B cell (primary cell): ENCODE measurements at regions not wholly inside any gene's neighbourhood (a gene's known extent, or its start where the extent isn't known, plus 50 kb on each side); places are given as distances from the start of the nearest gene placed in this dataset.
A peak's percentile ranks its signal among the peaks of the same experiment; 100 is the strongest.

ENCODE experiments used
- ATAC-seq: fragments of 200-7000 bp; cut with Tn5 transposase; one replicate; pipeline ENCODE4 v1.10.0; 2021; ENCODE audit warnings: low read depth, mild to moderate bottlenecking, moderate number of reproducible peaks, moderate library complexity
- CTCF ChIA-PET: fragments of 350-600 bp; sonication (Branson Sonifier 250); formaldehyde crosslinking; loops from one replicate; lab custom pipeline; 2021; ENCODE audit warnings: antibody characterized with exemption, inconsistent platforms; lab: Charles Lee
- POLR2A ChIA-PET: fragments of 350-600 bp; sonication (Branson Sonifier 250); formaldehyde crosslinking; loops from one replicate; lab custom pipeline; 2021; ENCODE audit warnings: antibody characterized with exemption; lab: Charles Lee
- DNase-seq: peaks from one replicate; pipeline ENCODE4 v3.0.0; 2013
- H2AFZ ChIP-seq: 2 replicates; pipeline ENCODE4 v1.6.1; 2012; ENCODE audit warnings: mild to moderate bottlenecking, low read depth, low read length; ENCODE audit not compliant: insufficient read depth, poor library complexity, severe bottlenecking
- H3K27ac ChIP-seq, 2 donors: 1 replicate in 1 of 2; 2 replicates in 1 of 2; pipeline ENCODE4 v1.5.1; 2012 to 2013; ENCODE audit warnings: low read length in 2 of 2, mild to moderate bottlenecking in 2 of 2, moderate library complexity in 1 of 2
- H3K27me3 ChIP-seq, 4 experiments: fragments of 200-600 bp in 1 of 4; sonication (generic) in 1 of 4; replicated peaks in 1 of 4; 1 replicate in 2 of 4; 2 replicates in 2 of 4; pipeline versions ENCODE4 v1.6.1 to v1.7.0; 2013 to 2016; ENCODE audit warnings: low read length in 3 of 4, mild to moderate bottlenecking in 2 of 4, mixed read lengths in 1 of 4, moderate library complexity in 1 of 4; ENCODE audit not compliant: insufficient read depth in 4 of 4, control insufficient read depth in 3 of 4; ENCODE audit errors: control extremely low read depth in 1 of 4
- H3K36me3 ChIP-seq, 2 experiments: replicated peaks in 1 of 2; 1 replicate in 1 of 2; 2 replicates in 1 of 2; pipeline versions ENCODE4 v1.6.1 to v1.7.1; 2013; ENCODE audit warnings: low read length in 1 of 2; ENCODE audit not compliant: insufficient read depth in 2 of 2, control insufficient read depth in 1 of 2; ENCODE audit errors: control extremely low read depth in 1 of 2, extremely low read depth in 1 of 2
- H3K4me1 ChIP-seq, 2 donors: fragments of 200-600 bp in 1 of 2; sonication (generic) in 1 of 2; 1 replicate in 1 of 2; 2 replicates in 1 of 2; pipeline versions ENCODE4 v1.5.1 to v1.6.1; 2013 to 2017; ENCODE audit warnings: low read length in 2 of 2; ENCODE audit not compliant: control insufficient read depth in 2 of 2, insufficient read depth in 2 of 2
- H3K4me2 ChIP-seq: replicated peaks from 2 replicates; pipeline ENCODE3; 2012; ENCODE audit warnings: mild to moderate bottlenecking, low read depth, low read length; ENCODE audit not compliant: poor library complexity, severe bottlenecking
- H3K4me3 ChIP-seq, 5 experiments: fragments of 200-600 bp in 1 of 5; sonication (generic) in 1 of 5; 1 replicate in 3 of 5; 2 replicates in 2 of 5; pipeline versions ENCODE4 v1.5.1 to v1.7.0; 2011 to 2016; ENCODE audit warnings: low read length in 4 of 5, mild to moderate bottlenecking in 4 of 5, low read depth in 2 of 5, control low read depth in 1 of 5, moderate library complexity in 1 of 5; ENCODE audit not compliant: insufficient read depth in 1 of 5; ENCODE audit errors: control extremely low read depth in 1 of 5, extremely low read depth in 1 of 5
- H3K79me2 ChIP-seq: fragments of 200-600 bp; sonication (generic); one replicate; pipeline ENCODE4 v1.6.0; 2016; ENCODE audit warnings: low read length; ENCODE audit not compliant: control insufficient read depth, insufficient read depth
- H3K9ac ChIP-seq: fragments of 200-600 bp; sonication (generic); 2 replicates; pipeline ENCODE4 v1.6.1; 2017; ENCODE audit warnings: mild to moderate bottlenecking, low read length, moderate library complexity
- H3K9me3 ChIP-seq, 3 donors: one replicate each; pipeline versions ENCODE4 v1.6.1 to v1.7.1; 2013; ENCODE audit warnings: low read length in 2 of 3; ENCODE audit not compliant: control insufficient read depth in 2 of 3, insufficient read depth in 1 of 3; ENCODE audit errors: control extremely low read depth in 1 of 3
- H4K20me1 ChIP-seq: 2 replicates; pipeline ENCODE4 v1.6.0; 2012; ENCODE audit warnings: mild to moderate bottlenecking, low read length; ENCODE audit not compliant: insufficient read depth, control insufficient read depth, poor library complexity, severe bottlenecking
- H3K27ac Mint-ChIP-seq: one replicate; pipeline ENCODE4 v1.8.0; 2021; ENCODE audit warnings: mixed read lengths
- H3K27me3 Mint-ChIP-seq: one replicate; pipeline ENCODE4 v1.8.0; 2021; ENCODE audit warnings: mixed read lengths
- H3K4me1 Mint-ChIP-seq: one replicate; pipeline ENCODE4 v1.8.0; 2021; ENCODE audit warnings: mixed read lengths
- H3K4me3 Mint-ChIP-seq: one replicate; pipeline ENCODE4 v1.8.0; 2021; ENCODE audit warnings: mixed read lengths
- H3K9me3 Mint-ChIP-seq: one replicate; pipeline ENCODE4 v1.8.0; 2022; ENCODE audit warnings: mixed read lengths; ENCODE audit not compliant: insufficient read depth
- CTCF ChIP-seq: fragments of 200-600 bp; IDR thresholded peaks from one replicate; pipeline ENCODE4 v1.8.0; 2022; ENCODE audit warnings: antibody characterized with exemption, mild to moderate bottlenecking
- EZH2 ChIP-seq: IDR thresholded peaks from 2 replicates; pipeline ENCODE4 v1.6.1; 2012; ENCODE audit warnings: borderline replicate concordance, low read depth, mild to moderate bottlenecking, moderate library complexity, low read length; ENCODE audit not compliant: insufficient read depth, poor library complexity, severe bottlenecking
- WGBS: methylation state at CpG from one replicate; pipeline ENCODE4 v1.1.5; 2013; ENCODE audit warnings: missing lambda C conversion rate; ENCODE audit not compliant: insufficient coverage; 5-methylcytosine and 5-hydroxymethylcytosine counted together
- intact Hi-C: fragments of 100-400 bp; cut with micrococcal nuclease; formaldehyde crosslinking; loops from one replicate; pipeline ENCODE4 v1.10.0; 2022

DNA sequence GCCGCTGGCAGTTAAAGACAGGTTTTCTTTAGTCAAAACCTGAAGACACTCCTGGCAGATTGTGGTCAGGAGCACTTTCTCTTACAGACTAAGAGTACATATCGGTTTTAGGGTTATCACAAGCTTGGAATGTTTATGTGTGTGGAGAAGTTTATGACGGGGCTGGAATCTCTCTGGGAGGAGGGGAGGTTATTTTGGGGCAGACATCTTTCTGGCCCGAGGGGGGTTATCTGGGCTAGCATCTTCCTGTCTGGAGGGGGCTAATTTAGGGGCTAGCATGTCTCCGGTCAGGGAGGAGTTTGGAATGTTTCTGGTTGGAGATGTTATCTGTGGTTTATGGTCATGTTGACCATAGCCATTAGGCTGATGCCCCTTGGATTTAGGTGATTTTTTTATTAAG lies 141.2 kb upstream of the KIF5B start:
- Mint-ChIP-seq H3K27me3 (peaks cover 3% of the 10 kb centered on the region), H3K4me3 (no peak overlapping the region), H3K4me1 (peaks cover 2% of the 10 kb centered on the region), H3K9me3 (no peaks in the 10 kb centered on the region), H3K27ac (no peak overlapping the region)
- H3K4me3 ChIP-seq = no peak overlapping the region
- H3K27ac ChIP-seq = no peak overlapping the region
- no peaks in the 10 kb centered on the region for H3K36me3 ChIP-seq
- no peaks in the 10 kb centered on the region for H4K20me1 ChIP-seq
- DNase-seq (no peak), ATAC-seq (no peak)
- WGBS = 88% methylated on average over 4 of the region's 5 CpGs
- no peak overlapping the region for H3K9ac ChIP-seq
- no peaks in the 10 kb centered on the region for H3K79me2 ChIP-seq
- peaks cover 0 to 6% of the 10 kb centered on the region in 2 donors for H3K4me1 ChIP-seq
- CTCF ChIA-PET = no interaction called here
- intact Hi-C loops = no loop called here
- H3K9me3 ChIP-seq = no peaks in the 10 kb centered on the region
- POLR2A ChIA-PET = no interaction called here
- no peaks in the 10 kb centered on the region for H3K27me3 ChIP-seq
- H2AFZ ChIP-seq = peak overlapping the region; percentile 10
- no peak overlapping the region for H3K4me2 ChIP-seq
- TF ChIP-seq EZH2 (no peak), CTCF (no peak)

DNA sequence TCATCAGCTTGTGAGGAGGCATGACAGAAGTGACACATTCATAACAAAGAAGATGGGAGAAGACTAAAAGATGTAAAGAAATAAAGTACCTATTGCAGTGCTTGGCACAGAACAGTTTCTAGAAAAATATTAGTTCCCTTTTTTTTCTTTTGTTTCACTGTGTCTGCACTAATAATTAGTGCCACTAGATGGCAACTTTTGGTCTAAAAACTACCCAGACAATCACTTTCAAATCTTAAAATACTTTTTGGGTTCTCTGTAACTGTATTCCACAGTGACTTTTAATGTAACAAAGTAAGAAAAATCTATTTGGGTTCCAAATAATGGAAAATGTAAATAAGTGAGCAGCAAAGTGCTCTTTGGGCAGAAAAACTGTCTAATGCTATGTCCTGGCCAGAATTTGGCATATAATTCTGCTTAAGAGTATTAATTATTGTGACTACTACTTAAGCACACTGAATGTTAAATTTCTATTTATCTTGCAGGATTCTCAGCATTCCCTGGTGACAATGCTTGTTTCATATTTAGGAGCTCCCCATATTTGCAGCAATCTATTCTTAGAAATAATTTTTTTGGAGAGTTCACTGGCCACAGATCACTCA lies 134.8 kb upstream of the KIF5B start:
- H3K27ac Mint-ChIP-seq = peak overlapping the region; percentile 79
- TF ChIP-seq CTCF (peak; percentile 86), EZH2 (no peak)
- no peaks in the 10 kb centered on the region for H3K9me3 ChIP-seq
- CTCF ChIA-PET = interaction anchor here (0.6 to 2.2 kb wide), 13 partner anchors 8 to 818 kb away, joined by 3 to 26 read pairs (median 4); no protein-coding TSS in a partner anchor
- POLR2A ChIA-PET = no interaction called here
- H3K9me3 Mint-ChIP-seq = no peaks in the 10 kb centered on the region
- intact Hi-C loops = loop anchor here (1.0 to 5.0 kb wide), 4 partner anchors 155 to 329 kb away; partner anchors contain the start of gene CCDC7
- H3K9ac ChIP-seq = no peak overlapping the region
- no peaks in the 10 kb centered on the region for H4K20me1 ChIP-seq
- ATAC-seq (peak; percentile 82), DNase-seq (peak; percentile 70)
- no peak overlapping the region for H3K27ac ChIP-seq
- peaks cover 5% of the 10 kb centered on the region for H3K4me1 Mint-ChIP-seq
- peaks cover 0 to 4% (median 0%) of the 10 kb centered on the region in 4 experiments for H3K27me3 ChIP-seq
- no peaks in the 10 kb centered on the region for H3K79me2 ChIP-seq
- no peak overlapping the region for H3K4me2 ChIP-seq
- H3K4me1 ChIP-seq = peaks cover 0 to 4% of the 10 kb centered on the region in 2 donors
- H3K4me3 ChIP-seq = no peak overlapping the region
- H3K27me3 Mint-ChIP-seq = peaks cover 7% of the 10 kb centered on the region
- no peaks in the 10 kb centered on the region for H3K36me3 ChIP-seq
- H2AFZ ChIP-seq = peak overlapping the region; percentile 68
- H3K4me3 Mint-ChIP-seq = no peak overlapping the region
